ENCODE measurements at regions not wholly inside any gene's neighbourhood (a gene's known extent, or its start where the extent isn't known, plus 50 kb on each side); places are given as distances from the start of the nearest gene placed in this dataset.
"Not testable (repeated sequence)": the region's sequence is repeated elsewhere in the genome, so short reads cannot be mapped to it uniquely, and the experiment has no call there.

GRCh38 chr1:164333387-164333786, 225.6 kb upstream of the PBX1 start:
- no peak for DNase-seq

- DNase-seq, result no peak
These were observed 221.6 kb upstream of the PBX1 start for GRCh38 chr1:164337394-164337793.

GRCh38 chr1:164337885-164338284, 221.1 kb upstream of the PBX1 start:
- no peak for DNase-seq

DNA sequence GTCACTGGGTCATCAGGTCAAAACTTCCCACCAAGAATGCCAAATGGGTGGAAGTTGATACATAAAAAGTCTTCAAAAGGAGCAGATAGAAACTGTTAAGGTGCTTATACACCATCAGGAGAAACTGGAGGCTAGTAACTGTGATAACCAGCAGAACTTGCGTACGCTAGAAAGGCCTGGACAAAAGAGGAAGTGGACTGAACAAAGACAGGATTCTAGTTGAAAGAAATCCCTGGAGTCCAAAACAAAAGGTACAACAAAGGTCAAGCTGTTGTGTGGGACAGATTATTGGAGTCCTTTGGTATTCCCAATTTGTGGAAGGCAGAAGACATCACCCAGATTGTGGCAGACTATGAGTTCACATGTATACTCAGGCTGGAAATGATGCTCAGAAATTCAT, 215.8 kb upstream of the PBX1 start:
- no peak for DNase-seq

DNA sequence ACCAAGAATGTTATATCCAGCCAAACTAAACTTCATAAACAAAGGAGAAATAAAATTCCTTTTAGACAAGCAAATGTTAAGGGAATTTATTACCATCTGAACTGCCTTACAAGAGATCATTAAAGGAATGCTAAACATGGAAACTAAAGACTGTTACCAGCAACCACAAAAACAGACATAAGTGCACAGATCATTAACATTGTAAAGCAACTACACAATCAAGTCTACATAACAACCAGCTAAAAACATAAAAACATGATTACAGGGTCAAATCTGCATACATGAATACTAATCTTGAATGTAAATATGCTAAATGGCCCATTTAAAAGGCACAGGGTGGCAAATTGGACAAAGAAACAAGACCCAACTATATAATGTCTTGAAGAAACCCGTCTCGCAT, 211.0 kb upstream of the PBX1 start:
- DNase-seq, result no peak

- no peak for DNase-seq
These were observed 202.5 kb upstream of the PBX1 start for GRCh38 chr1:164356511-164356910.

- DNase-seq, result no peak
These were observed 198.7 kb upstream of the PBX1 start for GRCh38 chr1:164360265-164360664.

DNA sequence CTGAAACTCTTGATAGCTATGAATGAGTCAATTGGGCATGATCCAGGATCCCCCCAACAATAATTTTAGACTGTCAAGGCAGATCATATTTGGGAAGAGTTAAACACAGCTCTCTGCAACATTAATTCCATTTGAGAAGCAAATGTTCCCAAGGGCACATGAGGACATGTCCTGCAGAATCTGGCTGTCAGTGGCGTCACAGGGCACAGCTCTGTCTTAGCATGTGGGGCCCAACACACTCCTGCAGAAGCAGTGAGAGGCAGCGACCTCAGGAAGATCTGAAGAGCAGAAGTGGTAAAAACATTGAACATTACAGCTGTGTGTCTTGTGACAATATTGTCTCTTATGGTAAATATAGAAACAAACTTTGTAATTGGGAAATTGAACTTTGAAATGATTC, 197.1 kb upstream of the PBX1 start:
- DNase-seq, result no peak

DNA sequence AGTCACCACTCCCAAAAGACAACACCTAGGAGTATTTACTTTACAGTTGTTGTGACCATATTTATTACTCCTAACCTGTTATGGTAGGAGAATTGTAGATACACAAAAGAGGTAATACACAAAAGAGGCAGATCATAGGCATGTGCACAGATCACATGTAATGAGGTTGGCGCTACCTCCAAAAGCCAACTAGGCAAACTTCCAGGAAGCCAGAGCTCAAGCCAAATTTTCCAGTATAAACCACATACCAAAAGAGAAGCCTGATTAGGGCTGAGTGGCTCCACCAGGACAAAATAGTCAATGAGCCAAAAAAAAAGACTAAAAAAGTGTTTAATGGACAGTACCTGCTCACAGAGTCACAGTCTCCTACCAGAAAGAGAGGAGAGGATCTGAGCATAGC, 195.0 kb upstream of the PBX1 start:
- DNase-seq, result no peak

- no peak for DNase-seq
These were observed 193.0 kb upstream of the PBX1 start for GRCh38 chr1:164366014-164366413.

DNA sequence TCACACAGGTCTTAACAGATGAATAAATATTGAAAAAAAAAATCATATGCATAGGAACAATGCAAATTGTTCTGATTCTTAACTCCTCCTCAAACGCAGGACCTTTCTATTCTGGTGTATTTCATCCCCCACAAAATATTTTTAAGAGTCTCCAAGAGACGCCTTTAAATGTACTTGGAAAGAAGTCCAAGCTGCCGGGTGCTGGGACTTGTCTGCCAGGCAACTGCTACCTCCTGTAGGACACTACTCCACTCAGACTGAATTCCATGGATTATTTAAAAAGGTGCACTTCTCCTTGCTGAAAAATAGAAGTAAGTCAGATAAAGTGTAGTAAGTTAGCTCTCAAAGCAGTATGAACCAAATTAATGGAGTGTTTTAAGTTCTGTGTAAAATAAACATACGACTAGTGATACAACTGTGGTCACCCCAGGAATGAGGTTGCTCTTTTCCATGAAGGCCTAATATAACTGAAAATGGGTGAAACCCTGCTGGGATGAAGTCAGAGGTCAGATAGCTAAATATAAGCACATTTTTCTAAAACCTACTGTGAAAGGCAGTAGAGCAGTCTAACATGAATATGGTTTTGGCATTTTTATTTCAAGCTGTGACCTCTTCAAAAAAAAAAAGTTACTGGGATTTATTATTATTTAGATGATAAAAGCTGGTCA, 189.2 kb upstream of the PBX1 start:
- DNase-seq, result no peak

DNA sequence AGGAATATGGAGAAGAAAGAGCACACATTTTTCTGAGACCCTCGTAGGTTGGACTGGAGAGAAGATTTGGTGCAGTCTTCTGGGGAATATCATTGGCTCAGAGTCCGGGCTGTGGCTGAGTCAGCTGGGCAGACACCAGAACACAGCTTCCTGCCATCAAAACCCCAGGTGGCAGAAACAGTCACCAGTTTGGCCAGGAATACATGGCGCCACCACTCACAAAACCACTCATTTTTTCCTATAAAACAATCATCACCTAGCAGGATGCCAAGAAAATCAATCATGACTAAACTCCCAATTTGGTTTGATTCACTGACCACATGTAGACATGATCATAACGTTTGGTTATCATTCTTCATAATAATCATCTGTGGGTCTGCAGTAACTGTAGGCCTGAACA, 178.1 kb upstream of the PBX1 start:
- no peak for DNase-seq

- no peak for DNase-seq
These were observed 176.6 kb upstream of the PBX1 start for GRCh38 chr1:164382384-164382783.

GRCh38 chr1:164384262-164384661, 174.7 kb upstream of the PBX1 start:
- DNase-seq, result no peak

DNA sequence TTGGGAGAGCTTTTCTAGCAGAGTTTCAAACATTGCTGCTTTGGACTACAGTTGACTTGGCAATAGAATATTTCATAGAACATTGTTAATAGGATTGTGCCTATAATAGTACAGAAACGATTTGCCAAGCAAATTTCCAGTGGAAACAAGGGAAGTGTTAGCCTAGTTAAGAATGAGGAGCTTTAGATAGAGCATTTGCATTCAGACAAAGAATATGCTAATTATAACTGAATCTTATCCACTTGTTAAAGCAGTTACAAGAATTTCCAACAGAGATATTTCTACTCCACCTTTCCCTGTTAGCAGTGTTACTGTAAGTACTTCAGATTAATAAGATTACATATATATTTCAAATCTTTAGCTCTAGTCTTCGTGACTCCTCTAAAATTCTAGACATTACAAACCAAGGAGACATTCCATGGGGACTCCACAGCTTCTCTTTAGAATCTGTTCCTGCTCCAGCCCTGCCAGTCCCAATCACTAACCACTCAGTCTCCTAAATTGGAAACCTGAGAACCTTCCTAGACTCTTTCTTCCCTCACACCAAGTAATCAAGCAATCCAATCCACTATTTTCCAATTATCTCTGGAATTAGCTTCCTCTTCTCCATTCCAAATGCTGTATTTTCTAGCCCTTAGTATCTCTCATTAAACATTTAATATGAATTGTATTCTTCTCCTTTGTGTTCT, 141.8 kb upstream of the PBX1 start:
- DNase-seq, result no peak

GRCh38 chr1:164423136-164423535, 135.8 kb upstream of the PBX1 start:
- no peak for DNase-seq

DNA sequence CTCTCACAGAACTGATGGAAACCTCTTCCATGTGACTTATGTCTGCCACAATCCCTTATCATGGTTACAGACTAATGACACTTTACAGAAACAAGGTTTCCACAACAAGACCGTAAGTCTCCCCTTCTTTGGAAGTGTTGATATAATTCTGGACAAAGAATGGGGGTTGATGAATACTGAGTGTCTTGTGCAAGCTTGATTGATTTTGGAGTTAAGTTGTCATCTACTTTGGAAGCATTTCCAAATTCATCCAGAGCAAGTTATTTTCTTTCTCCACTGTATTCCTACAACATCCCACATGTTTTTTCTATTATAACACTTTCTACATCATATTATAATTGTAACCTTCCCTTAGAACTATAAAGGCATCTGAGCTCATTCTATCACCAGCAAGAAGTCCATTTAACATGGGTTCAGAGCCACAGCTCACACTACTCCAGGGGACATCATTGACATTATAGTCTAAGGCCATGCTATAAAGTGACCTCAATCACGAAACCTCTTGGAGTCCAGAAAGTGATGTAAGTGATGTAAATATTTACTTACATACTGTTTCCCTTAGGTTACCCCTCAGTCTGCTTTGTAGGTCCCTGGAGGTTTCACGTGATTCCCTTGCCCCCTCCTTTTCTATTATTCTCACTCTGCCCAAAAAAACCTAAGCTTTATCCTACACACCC, 125.7 kb upstream of the PBX1 start:
- no peak for DNase-seq

- no peak for DNase-seq
These were observed 125.2 kb upstream of the PBX1 start for GRCh38 chr1:164433818-164434170.

DNA sequence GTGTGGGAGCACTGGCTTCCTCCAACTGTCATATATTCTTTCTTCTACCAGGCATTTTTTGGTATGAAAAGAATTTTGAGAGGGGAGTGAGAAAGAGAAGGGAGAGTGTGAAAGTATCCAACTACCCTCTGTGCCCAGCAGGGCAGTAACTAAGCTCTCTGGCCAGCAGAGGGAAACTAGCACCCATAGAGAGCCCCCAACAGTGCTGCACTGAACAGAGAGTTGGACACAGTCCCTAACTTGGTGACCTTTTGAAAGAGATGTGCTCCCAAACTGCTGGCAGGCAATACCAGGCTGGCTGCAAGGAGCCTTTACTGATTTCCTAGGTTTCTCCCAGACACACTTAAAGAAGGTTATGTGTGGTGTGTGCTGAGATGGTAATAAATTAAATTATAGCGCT, 118.8 kb upstream of the PBX1 start:
- no peak for DNase-seq

DNA sequence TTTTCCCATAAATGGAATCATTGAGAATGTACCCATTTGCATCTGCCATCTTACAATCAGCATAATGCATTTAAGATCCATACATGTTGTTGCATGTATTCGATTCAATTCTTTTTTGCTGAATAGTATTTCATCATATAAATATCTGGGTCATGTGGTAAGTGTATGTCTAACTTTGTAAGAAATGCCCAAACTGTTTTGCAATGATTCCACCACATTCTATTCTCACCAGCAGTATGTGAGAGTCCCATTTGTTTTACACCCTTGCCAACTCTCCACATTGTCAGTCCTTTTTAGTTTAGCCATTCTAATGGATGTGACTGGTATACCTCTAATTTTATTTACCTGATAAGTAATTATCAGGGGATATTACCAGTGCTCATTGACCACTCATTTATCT, 115.8 kb upstream of the PBX1 start:
- DNase-seq, result no peak

DNA sequence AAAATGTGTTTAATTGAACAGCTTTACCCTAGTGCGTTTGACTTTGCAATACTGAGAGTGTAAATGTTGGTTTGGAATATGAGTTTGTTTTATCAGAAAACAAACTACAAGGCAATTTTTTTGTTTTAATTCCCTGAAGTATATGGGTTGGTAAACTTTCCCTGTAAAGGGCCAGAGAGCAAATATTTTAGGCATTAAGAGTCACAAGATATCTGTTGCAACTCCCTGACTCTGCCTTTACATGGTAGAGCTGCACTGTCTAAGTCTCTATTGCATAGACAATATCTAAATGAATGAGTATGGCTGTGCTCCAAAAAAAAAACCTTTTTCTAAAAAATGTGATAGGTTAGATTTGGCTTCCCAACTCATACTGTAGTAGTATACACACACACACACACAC, 115.1 kb upstream of the PBX1 start:
- no peak for DNase-seq

DNA sequence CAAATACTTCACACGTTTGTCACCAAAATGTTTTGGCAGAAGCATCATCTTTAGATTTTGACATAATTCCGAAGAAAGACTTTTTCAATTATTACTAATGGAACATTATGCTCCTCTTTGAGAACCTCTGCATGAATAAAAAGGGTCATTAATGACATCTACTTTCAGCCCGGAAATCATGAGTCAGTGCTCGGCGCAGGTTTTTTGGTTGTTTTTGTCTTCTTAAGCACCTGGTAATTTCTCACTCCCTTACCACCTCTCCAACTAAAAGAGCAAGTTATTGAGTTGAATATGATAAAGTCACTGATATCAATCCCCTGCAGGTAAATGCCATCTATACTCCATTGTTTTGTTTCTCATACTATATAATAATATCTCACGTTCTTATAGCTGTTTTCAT, 113.0 kb upstream of the PBX1 start:
- DNase-seq, result no peak

DNA sequence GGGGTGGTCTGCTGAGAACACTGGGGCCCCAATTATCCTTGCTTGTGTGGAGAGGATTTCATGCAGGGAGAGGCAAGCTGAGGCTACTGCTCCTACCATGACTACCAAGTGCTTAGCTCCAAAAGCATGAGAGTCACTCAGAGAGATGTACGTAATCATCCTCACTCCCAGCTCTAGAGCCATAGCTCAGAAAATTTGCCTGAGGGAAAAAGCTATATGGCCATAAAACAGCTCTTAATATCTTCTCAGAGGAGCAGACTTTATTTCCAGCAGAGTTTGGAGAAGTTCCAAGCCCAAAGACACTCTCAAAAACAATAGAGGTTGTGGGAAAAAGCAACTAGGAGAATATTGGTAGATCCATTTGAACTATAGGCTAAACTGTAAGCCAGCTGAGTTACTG, 106.4 kb upstream of the PBX1 start:
- DNase-seq, result no peak

DNA sequence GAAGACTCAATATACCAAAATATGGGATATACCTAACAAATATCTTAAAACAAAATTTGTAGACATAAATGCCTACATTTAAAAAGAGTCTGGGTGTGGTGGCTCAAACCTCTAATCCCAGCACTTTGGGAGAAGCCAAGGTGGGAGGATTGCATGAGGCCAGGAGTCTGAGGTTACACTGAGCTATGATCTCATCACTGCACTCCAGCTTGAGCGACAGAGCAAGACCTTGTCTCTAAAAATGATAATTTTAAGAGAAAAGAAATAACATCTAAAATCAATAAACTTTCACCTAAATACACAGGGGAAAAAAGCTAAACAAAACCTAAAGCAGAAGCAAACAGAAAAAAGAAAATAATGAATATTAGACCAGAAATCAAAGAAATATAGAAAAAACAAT, 102.7 kb upstream of the PBX1 start:
- DNase-seq, result no peak

DNA sequence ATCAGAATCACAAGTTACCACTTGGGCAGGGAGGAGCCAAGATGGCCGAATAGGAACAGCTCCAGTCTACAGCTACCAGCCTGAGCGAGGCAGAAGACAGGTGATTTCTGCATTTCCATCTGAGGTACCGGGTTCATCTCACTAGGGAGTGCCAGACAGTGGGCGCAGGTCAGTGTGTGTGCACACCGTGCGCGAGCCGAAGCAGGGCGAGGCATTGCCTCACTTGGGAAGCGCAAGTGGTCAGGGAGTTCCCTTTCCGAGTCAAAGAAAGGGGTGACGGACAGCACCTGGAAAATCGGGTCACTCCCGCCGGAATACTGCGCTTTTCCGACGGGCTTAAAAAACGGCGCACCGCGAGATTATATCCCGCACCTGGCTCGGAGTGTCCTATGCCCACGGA, 99.8 kb upstream of the PBX1 start:
- DNase-seq, result not testable (repeated sequence)
